ENCODE measurements at regions not wholly inside any gene's neighbourhood (a gene's known extent, or its start where the extent isn't known, plus 50 kb on each side); places are given as distances from the start of the nearest gene placed in this dataset.

DNA sequence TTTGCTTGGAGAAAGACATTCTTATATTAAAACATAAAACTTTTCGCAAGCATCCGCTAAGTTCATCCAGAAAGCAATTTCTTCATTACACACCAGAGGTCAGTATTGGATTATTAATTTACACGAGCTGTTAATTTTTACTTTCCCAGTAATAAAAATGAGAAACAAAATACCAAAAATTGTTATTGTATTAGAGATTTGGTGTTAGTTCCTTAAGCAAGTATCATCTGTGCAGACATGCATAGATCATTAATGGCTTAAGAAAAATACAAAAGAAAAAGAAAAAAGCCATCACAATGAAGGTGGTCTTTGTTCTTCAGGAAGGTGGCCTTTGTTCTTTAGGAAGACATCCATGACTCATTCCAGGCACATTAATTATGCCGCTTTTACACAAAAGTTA lies 53.6 kb upstream of the HNMT start:
- no peak for FAIRE-seq
- WGBS (ENCODE audit: insufficient coverage, insufficient replicate concordance, low lambda C conversion rate, missing lambda C conversion rate): 48% methylated on average over 4 of the region's 4 CpGs
- no peak overlapping the region for H3K27ac ChIP-seq (ENCODE audit: control insufficient read depth, insufficient read depth)
- ChIA-PET SMC1A (ENCODE audit: uncharacterized antibody, unreplicated experiment) (interaction anchor here (0.6 to 4.8 kb wide), 10 partner anchors 22 to 916 kb away, joined by 4 to 40 read pairs (median 8); no protein-coding TSS in a partner anchor), POLR2A (no interaction called here), CTCF (interaction anchor here (0.7 to 5.9 kb wide), 14 partner anchors 8 to 919 kb away, joined by 3 to 71 read pairs (median 8); no protein-coding TSS in a partner anchor), RAD21 (ENCODE audit: unreplicated experiment) (interaction anchor here (0.7 to 4.5 kb wide), 12 partner anchors 25 to 919 kb away, joined by 3 to 33 read pairs (median 6); no protein-coding TSS in a partner anchor)
- H3K36me3 ChIP-seq (ENCODE audit: control insufficient read depth in 2 of 2, insufficient read depth in 2 of 2, low read length in 1 of 2): no peaks in the 10 kb centered on the region
- BruUV-seq (replicated peaks): no TSS peak
- H3K4me3 ChIP-seq: no peak overlapping the region
- TF ChIP-seq SMC3 (IDR thresholded peaks at IDR 0.05; ENCODE audit: borderline replicate concordance, low read length): peak; percentile 76; the same call in 1 of the 2 replicates
- no peak for TF ChIP-seq MEF2B (IDR thresholded peaks at IDR 0.05; ENCODE audit: partially characterized antibody, poor library complexity, severe bottlenecking)
- TF ChIP-seq, protein P1, sequence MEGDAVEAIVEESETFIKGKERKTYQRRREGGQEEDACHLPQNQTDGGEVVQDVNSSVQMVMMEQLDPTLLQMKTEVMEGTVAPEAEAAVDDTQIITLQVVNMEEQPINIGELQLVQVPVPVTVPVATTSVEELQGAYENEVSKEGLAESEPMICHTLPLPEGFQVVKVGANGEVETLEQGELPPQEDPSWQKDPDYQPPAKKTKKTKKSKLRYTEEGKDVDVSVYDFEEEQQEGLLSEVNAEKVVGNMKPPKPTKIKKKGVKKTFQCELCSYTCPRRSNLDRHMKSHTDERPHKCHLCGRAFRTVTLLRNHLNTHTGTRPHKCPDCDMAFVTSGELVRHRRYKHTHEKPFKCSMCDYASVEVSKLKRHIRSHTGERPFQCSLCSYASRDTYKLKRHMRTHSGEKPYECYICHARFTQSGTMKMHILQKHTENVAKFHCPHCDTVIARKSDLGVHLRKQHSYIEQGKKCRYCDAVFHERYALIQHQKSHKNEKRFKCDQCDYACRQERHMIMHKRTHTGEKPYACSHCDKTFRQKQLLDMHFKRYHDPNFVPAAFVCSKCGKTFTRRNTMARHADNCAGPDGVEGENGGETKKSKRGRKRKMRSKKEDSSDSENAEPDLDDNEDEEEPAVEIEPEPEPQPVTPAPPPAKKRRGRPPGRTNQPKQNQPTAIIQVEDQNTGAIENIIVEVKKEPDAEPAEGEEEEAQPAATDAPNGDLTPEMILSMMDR (IDR thresholded peaks at IDR 0.05 in 2 of 3, conservative IDR thresholded peaks at IDR 0.05 in 1 of 3; ENCODE audit: control insufficient read depth in 2 of 3, extremely low read depth in 1 of 3, insufficient read depth in 1 of 3, low read depth in 3 of 3, low read length in 3 of 3): peak; percentile 28 to 53 (median 28); a peak in 4 of 6 replicates
- peak; percentile 62 for TF ChIP-seq RAD21 (IDR thresholded peaks at IDR 0.05; ENCODE audit: insufficient read depth, low read depth, low read length)
- TF ChIP-seq CEBPB (IDR thresholded peaks at IDR 0.05; ENCODE audit: borderline replicate concordance in 1 of 2, low read depth in 2 of 2, low read length in 2 of 2): no peak
- no peak for TF ChIP-seq ETV6 (conservative IDR thresholded peaks at IDR 0.05 in 1 of 2, IDR thresholded peaks at IDR 0.05 in 1 of 2; ENCODE audit: borderline replicate concordance in 1 of 2, low read depth in 1 of 2)
- TF ChIP-seq, protein P2, sequence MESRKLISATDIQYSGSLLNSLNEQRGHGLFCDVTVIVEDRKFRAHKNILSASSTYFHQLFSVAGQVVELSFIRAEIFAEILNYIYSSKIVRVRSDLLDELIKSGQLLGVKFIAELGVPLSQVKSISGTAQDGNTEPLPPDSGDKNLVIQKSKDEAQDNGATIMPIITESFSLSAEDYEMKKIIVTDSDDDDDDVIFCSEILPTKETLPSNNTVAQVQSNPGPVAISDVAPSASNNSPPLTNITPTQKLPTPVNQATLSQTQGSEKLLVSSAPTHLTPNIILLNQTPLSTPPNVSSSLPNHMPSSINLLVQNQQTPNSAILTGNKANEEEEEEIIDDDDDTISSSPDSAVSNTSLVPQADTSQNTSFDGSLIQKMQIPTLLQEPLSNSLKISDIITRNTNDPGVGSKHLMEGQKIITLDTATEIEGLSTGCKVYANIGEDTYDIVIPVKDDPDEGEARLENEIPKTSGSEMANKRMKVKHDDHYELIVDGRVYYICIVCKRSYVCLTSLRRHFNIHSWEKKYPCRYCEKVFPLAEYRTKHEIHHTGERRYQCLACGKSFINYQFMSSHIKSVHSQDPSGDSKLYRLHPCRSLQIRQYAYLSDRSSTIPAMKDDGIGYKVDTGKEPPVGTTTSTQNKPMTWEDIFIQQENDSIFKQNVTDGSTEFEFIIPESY (IDR thresholded peaks at IDR 0.05): peak; percentile 98
- no peaks in the 10 kb centered on the region for H4K20me1 ChIP-seq (ENCODE audit: control insufficient read depth, insufficient read depth)
- no peak overlapping the region for H3K9ac ChIP-seq (ENCODE audit: control insufficient read depth, insufficient read depth, low read length)
- no peaks in the 10 kb centered on the region for H3K79me2 ChIP-seq (ENCODE audit: control insufficient read depth, insufficient read depth, low read length)
- no peak for DNase-seq (ENCODE audit: low read depth, low spot score)
- ATAC-seq: no peak
- in situ Hi-C loops (cut with MboI) (loop anchor here (5.0 to 10.0 kb wide), 3 partner anchors 174 to 917 kb away; no protein-coding TSS in a partner anchor), intact Hi-C loops (cut with micrococcal nuclease; ENCODE audit: unreplicated experiment) (loop anchor here (1.0 to 10.0 kb wide), 6 partner anchors 180 to 917 kb away; no protein-coding TSS in a partner anchor)
- H3K27me3 ChIP-seq (replicated peaks in 1 of 2; ENCODE audit: control insufficient read depth in 2 of 2, insufficient read depth in 2 of 2, low read length in 1 of 2): no peaks in the 10 kb centered on the region; a peak in 1 of 4 replicates
- H3K4me2 ChIP-seq (ENCODE audit: control insufficient read depth, insufficient read depth): no peak overlapping the region
- no peaks in the 10 kb centered on the region for H3K9me3 ChIP-seq (replicated peaks; ENCODE audit: control insufficient read depth, insufficient read depth, low read length)
- no peaks in the 10 kb centered on the region for H3K4me1 ChIP-seq (ENCODE audit: control insufficient read depth, insufficient read depth, low read length)
- no peak overlapping the region for H2AFZ ChIP-seq (ENCODE audit: control insufficient read depth, low read depth, low read length)
